SU-DHL-6 (cell line): ENCODE measurements at regions not wholly inside any gene's neighbourhood (a gene's known extent, or its start where the extent isn't known, plus 50 kb on each side); places are given as distances from the start of the nearest gene placed in this dataset.

ENCODE experiments used
- H2AFZ ChIP-seq: fragments of 200-600 bp; sonication (generic); 2 replicates; pipeline ENCODE4 v1.6.1; 2014; ENCODE audit warnings: low read depth, mild to moderate bottlenecking, moderate library complexity, mixed read lengths, antibody characterized with exemption, low read length; ENCODE audit not compliant: severe bottlenecking
- H3F3A ChIP-seq: fragments of 200-600 bp; shearing (Covaris generic); 2 replicates; pipeline ENCODE4 v1.6.0; 2016; ENCODE audit warnings: antibody characterized with exemption, mild to moderate bottlenecking; ENCODE audit not compliant: insufficient read depth
- H3K27ac ChIP-seq: fragments of 200-600 bp; sonication (generic); 2 replicates; pipeline ENCODE4 v1.5.1; 2016; ENCODE audit warnings: low read depth, mild to moderate bottlenecking, low read length, moderate library complexity, mixed read lengths
- H3K27me3 ChIP-seq: fragments of 200-600 bp; sonication (generic), shearing (Covaris generic); 2 replicates; pipeline ENCODE4 v1.6.0; 2014; ENCODE audit warnings: mild to moderate bottlenecking, low read length
- H3K36me3 ChIP-seq: fragments of 200-600 bp; sonication (generic); 2 replicates; pipeline ENCODE4 v1.6.1; 2014; ENCODE audit warnings: mild to moderate bottlenecking, low read length, mixed read lengths
- H3K4me2 ChIP-seq: fragments of 300-600, 200-600 bp; shearing (Covaris generic), sonication (generic); 2 replicates; pipeline ENCODE4 v1.6.0; 2014; ENCODE audit warnings: low read length, low read depth, mild to moderate bottlenecking; ENCODE audit not compliant: poor library complexity, severe bottlenecking
- H3K4me3 ChIP-seq: fragments of 200-600 bp; sonication (generic); 2 replicates; pipeline ENCODE4 v1.5.1; 2014; ENCODE audit warnings: antibody characterized with exemption, low read length, mild to moderate bottlenecking, mixed read lengths; ENCODE audit not compliant: insufficient read depth, poor library complexity, severe bottlenecking
- H3K79me2 ChIP-seq: fragments of 200-600 bp; sonication (generic); 2 replicates; pipeline ENCODE4 v1.6.1; 2014; ENCODE audit warnings: mild to moderate bottlenecking, low read length, moderate library complexity; ENCODE audit not compliant: insufficient read depth
- H3K9ac ChIP-seq: fragments of 200-600 bp; sonication (generic); 2 replicates; pipeline ENCODE4 v1.7.0; 2014; ENCODE audit warnings: mild to moderate bottlenecking, low read length
- H3K9me2 ChIP-seq: fragments of 200-600 bp; sonication (generic); replicated peaks from 2 replicates; pipeline ENCODE4 v1.6.1; 2014; ENCODE audit warnings: low read length; ENCODE audit not compliant: insufficient read depth
- H3K9me3 ChIP-seq: fragments of 200-600 bp; sonication (generic); 2 replicates; pipeline ENCODE4 v1.6.1; 2014; ENCODE audit warnings: low read length, mixed read lengths; ENCODE audit not compliant: insufficient read depth
- H4K20me1 ChIP-seq: fragments of 200-600 bp; sonication (generic); 2 replicates; pipeline ENCODE4 v1.6.1; 2014; ENCODE audit warnings: low read depth, mild to moderate bottlenecking, antibody characterized with exemption, low read length, moderate library complexity, mixed read lengths
- EZH2phosphoT487 ChIP-seq: fragments of 200-600 bp; sonication (generic), shearing (Covaris generic); conservative IDR thresholded peaks from 2 replicates; pipeline ENCODE4 v1.6.1; 2018; ENCODE audit warnings: mild to moderate bottlenecking, antibody characterized with exemption, low read length, moderate library complexity, mixed read lengths
- TF ChIP-seq, protein P1 (sequence below): fragments of 200-600 bp; sonication (generic); IDR thresholded peaks from one replicate; pipeline ENCODE4 v1.5.1; 2017; ENCODE audit warnings: antibody characterized with exemption, mild to moderate bottlenecking, low read length, moderate library complexity; ENCODE audit not compliant: insufficient read depth, poor library complexity, severe bottlenecking

- H3K4me3 ChIP-seq = no peak overlapping the region
- no peaks in the 10 kb centered on the region for H3K9me2 ChIP-seq
- H3K4me2 ChIP-seq = no peak overlapping the region
- H2AFZ ChIP-seq = no peak overlapping the region
- TF ChIP-seq, protein P1, sequence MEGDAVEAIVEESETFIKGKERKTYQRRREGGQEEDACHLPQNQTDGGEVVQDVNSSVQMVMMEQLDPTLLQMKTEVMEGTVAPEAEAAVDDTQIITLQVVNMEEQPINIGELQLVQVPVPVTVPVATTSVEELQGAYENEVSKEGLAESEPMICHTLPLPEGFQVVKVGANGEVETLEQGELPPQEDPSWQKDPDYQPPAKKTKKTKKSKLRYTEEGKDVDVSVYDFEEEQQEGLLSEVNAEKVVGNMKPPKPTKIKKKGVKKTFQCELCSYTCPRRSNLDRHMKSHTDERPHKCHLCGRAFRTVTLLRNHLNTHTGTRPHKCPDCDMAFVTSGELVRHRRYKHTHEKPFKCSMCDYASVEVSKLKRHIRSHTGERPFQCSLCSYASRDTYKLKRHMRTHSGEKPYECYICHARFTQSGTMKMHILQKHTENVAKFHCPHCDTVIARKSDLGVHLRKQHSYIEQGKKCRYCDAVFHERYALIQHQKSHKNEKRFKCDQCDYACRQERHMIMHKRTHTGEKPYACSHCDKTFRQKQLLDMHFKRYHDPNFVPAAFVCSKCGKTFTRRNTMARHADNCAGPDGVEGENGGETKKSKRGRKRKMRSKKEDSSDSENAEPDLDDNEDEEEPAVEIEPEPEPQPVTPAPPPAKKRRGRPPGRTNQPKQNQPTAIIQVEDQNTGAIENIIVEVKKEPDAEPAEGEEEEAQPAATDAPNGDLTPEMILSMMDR = no peak
- no peak for TF ChIP-seq EZH2phosphoT487
- 0 out of 2 replicates have a peak, but pooled peaks cover 4% of the 10 kb centered on the region for H3K9me3 ChIP-seq
- H3K79me2 ChIP-seq = no peaks in the 10 kb centered on the region
- H3K27me3 ChIP-seq = no peaks in the 10 kb centered on the region
- no peaks in the 10 kb centered on the region for H3F3A ChIP-seq
- no peaks in the 10 kb centered on the region for H3K36me3 ChIP-seq
- H3K27ac ChIP-seq = no peak overlapping the region
- H3K9ac ChIP-seq = no peak overlapping the region
- no peaks in the 10 kb centered on the region; the same call in 1 of the 2 replicates for H4K20me1 ChIP-seq
Measured at GRCh38 chr16:63787014-63787413, 1334.8 kb downstream of the CDH11 start.

GRCh38 chr16:63785170-63785569 is 1336.7 kb downstream of the CDH11 start:
- no peaks in the 10 kb centered on the region for H3K27me3 ChIP-seq
- TF ChIP-seq, protein P1 = no peak
- TF ChIP-seq EZH2phosphoT487 = no peak

DNA sequence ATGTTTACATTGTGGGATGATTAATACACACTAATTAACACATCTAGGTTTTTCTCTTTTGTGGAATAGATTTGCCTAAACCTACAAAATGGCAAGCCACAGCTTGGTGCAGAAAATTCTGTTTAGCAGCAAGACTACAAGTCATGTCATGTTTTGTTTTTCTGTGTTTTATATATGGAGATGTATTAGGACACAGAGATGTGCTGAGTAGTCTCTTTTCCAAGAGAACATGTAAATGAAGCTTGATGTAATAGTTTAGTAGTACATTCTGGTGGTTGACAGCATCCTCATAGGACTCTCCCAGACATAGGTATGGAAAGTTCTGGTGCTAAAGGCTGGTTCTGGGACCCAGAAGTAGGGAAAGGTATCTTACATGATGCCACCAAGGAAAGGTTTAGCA is 1345.4 kb downstream of the CDH11 start:
- H3K9me3 ChIP-seq = no peaks in the 10 kb centered on the region
- H3K4me3 ChIP-seq = no peak overlapping the region

More at GRCh38 chr16:63785170-63785569, 1336.7 kb downstream of the CDH11 start:
- Histone ChIP-seq H3K4me3 (no peak overlapping the region), H3K9me2 (no peaks in the 10 kb centered on the region), H3F3A (no peaks in the 10 kb centered on the region), H3K79me2 (no peaks in the 10 kb centered on the region), H4K20me1 (no peaks in the 10 kb centered on the region), H3K9ac (no peak overlapping the region), H3K9me3 (0 out of 2 replicates have a peak, but pooled peaks cover 4% of the 10 kb centered on the region), H3K36me3 (no peaks in the 10 kb centered on the region), H2AFZ (no peak overlapping the region), H3K4me2 (no peak overlapping the region), H3K27ac (no peak overlapping the region)

More for the DNA sequence above, 1345.4 kb downstream of the CDH11 start:
- no peak overlapping the region for H3K4me2 ChIP-seq
- no peaks in the 10 kb centered on the region for H4K20me1 ChIP-seq
- no peaks in the 10 kb centered on the region for H3F3A ChIP-seq
- H3K36me3 ChIP-seq = no peaks in the 10 kb centered on the region
- H3K27me3 ChIP-seq = no peaks in the 10 kb centered on the region
- H3K79me2 ChIP-seq = no peaks in the 10 kb centered on the region
- H3K27ac ChIP-seq = no peak overlapping the region
- no peak overlapping the region for H2AFZ ChIP-seq
- TF ChIP-seq, protein P1 = no peak
- TF ChIP-seq EZH2phosphoT487 = no peak
- H3K9me2 ChIP-seq = no peaks in the 10 kb centered on the region
- H3K9ac ChIP-seq = no peak overlapping the region
